H1 (cell line): ENCODE measurements at regions not wholly inside any gene's neighbourhood (a gene's known extent, or its start where the extent isn't known, plus 50 kb on each side); places are given as distances from the start of the nearest gene placed in this dataset.

Experiments
- CTCF ChIA-PET: fragments of 300-600 bp; sonication (Branson Sonifier 250); formaldehyde crosslinking; loops from one replicate; lab custom pipeline; 2021; ENCODE audit not compliant: partially characterized antibody; lab: Charles Lee
- POLR2A ChIA-PET: fragments of 300-600 bp; sonication (Branson Sonifier 250); formaldehyde crosslinking; loops from one replicate; lab custom pipeline; 2021; ENCODE audit warnings: inconsistent platforms; ENCODE audit not compliant: partially characterized antibody; lab: Charles Lee
- DNase-seq, 2 experiments: peaks; one replicate each; pipeline versions ENCODE4 v3.0.0 to v3.0.0-alpha.2; 2010 to 2022; ENCODE audit warnings: low spot score in 2 of 2, low read depth in 1 of 2, mixed read lengths in 1 of 2
- FAIRE-seq: peaks from 2 replicates; lab custom pipeline; 2011; peaks lifted over from hg19 to GRCh38; lab: Jason Lieb, UNC
- H2AFZ ChIP-seq: 2 replicates; pipeline ENCODE4 v1.8.1; 2012; ENCODE audit warnings: low read length, inconsistent platforms
- H2AK5ac ChIP-seq: 2 replicates; pipeline ENCODE4 v1.6.1; 2013; ENCODE audit warnings: low read depth, low read length
- H2BK120ac ChIP-seq: replicated peaks from 2 replicates; pipeline ENCODE3; 2013; ENCODE audit warnings: low read depth, low read length, inconsistent platforms
- H2BK12ac ChIP-seq: 2 replicates; pipeline ENCODE4 v1.6.1; 2013; ENCODE audit warnings: low read depth, low read length
- H2BK15ac ChIP-seq: 2 replicates; pipeline ENCODE4 v1.6.1; 2013; ENCODE audit warnings: low read length
- H2BK20ac ChIP-seq: 2 replicates; pipeline ENCODE4 v1.6.1; 2013; ENCODE audit warnings: low read length
- H2BK5ac ChIP-seq: 2 replicates; pipeline ENCODE4 v1.6.1; 2013; ENCODE audit warnings: low read depth, low read length
- H3K14ac ChIP-seq: 2 replicates; pipeline ENCODE4 v1.6.1; 2013; ENCODE audit warnings: inconsistent platforms; ENCODE audit not compliant: insufficient read length
- H3K18ac ChIP-seq: 2 replicates; pipeline ENCODE4 v1.6.1; 2013; ENCODE audit warnings: low read length; ENCODE audit errors: extremely low read depth
- H3K23ac ChIP-seq: 2 replicates; pipeline ENCODE4 v1.6.1; 2013; ENCODE audit warnings: inconsistent platforms; ENCODE audit not compliant: insufficient read length
- H3K23me2 ChIP-seq: 2 replicates; pipeline ENCODE4 v1.6.1; 2013; ENCODE audit warnings: low read depth, low read length
- H3K27ac ChIP-seq: 2 replicates; pipeline ENCODE4 v1.6.1; 2011; ENCODE audit warnings: low read depth, low read length, inconsistent platforms
- H3K27me3 ChIP-seq, 4 experiments: replicated peaks in 1 of 4; 1 replicate in 1 of 4; 2 replicates in 3 of 4; pipeline versions ENCODE4 v1.6.1 to v1.8.1; 2011 to 2013; ENCODE audit warnings: low read length in 3 of 4, mild to moderate bottlenecking in 3 of 4, inconsistent platforms in 2 of 4, mixed read lengths in 2 of 4, moderate library complexity in 1 of 4; ENCODE audit not compliant: control insufficient read depth in 3 of 4, insufficient read depth in 3 of 4; ENCODE audit errors: extremely low read depth in 1 of 4
- H3K36me3 ChIP-seq, 4 experiments: 2 replicates each; pipeline versions ENCODE4 v1.6.1 to v1.8.1; 2011 to 2013; ENCODE audit warnings: mild to moderate bottlenecking in 4 of 4, low read length in 3 of 4, moderate library complexity in 2 of 4, control low read depth in 1 of 4, inconsistent platforms in 1 of 4; ENCODE audit not compliant: insufficient read depth in 4 of 4, control insufficient read depth in 2 of 4
- H3K4ac ChIP-seq: replicated peaks from 2 replicates; pipeline ENCODE3; 2013; ENCODE audit warnings: low read length, low read depth, mixed read lengths, inconsistent platforms; ENCODE audit not compliant: insufficient read length
- H3K4me1 ChIP-seq, 4 experiments: replicated peaks in 1 of 4; 1 replicate in 1 of 4; 2 replicates in 3 of 4; pipeline versions ENCODE4 v1.6.1 to v1.8.1; 2011 to 2013; ENCODE audit warnings: low read length in 3 of 4, inconsistent platforms in 2 of 4, mixed read lengths in 1 of 4; ENCODE audit not compliant: insufficient read depth in 4 of 4, control insufficient read depth in 3 of 4
- H3K4me2 ChIP-seq, 2 experiments: 2 replicates each; pipeline versions ENCODE4 v1.6.1 to v1.8.1; 2011 to 2013; ENCODE audit warnings: low read depth in 2 of 2, low read length in 2 of 2, control low read depth in 1 of 2, inconsistent platforms in 1 of 2, mild to moderate bottlenecking in 1 of 2; ENCODE audit not compliant: insufficient read depth in 1 of 2
- H3K4me3 ChIP-seq, 4 experiments: fragments of 200-600, 300-600 bp in 1 of 4; sonication (generic), shearing (Covaris generic), sonication (Bioruptor Twin) in 1 of 4; 2 replicates each; pipeline versions ENCODE4 v1.5.1 to v1.8.1; 2011 to 2016; ENCODE audit warnings: low read length in 4 of 4, low read depth in 3 of 4, control low read depth in 2 of 4, inconsistent platforms in 2 of 4, mild to moderate bottlenecking in 2 of 4, mixed read lengths in 1 of 4, moderate library complexity in 1 of 4; ENCODE audit not compliant: insufficient read depth in 2 of 4; ENCODE audit errors: extremely low read depth in 1 of 4
- H3K56ac ChIP-seq: replicated peaks from 2 replicates; pipeline ENCODE3; 2013; ENCODE audit warnings: low read depth, mild to moderate bottlenecking, mixed read lengths, low read length, inconsistent platforms; ENCODE audit not compliant: insufficient read length
- H3K79me1 ChIP-seq: 2 replicates; pipeline ENCODE4 v1.6.1; 2013; ENCODE audit warnings: low read depth, low read length, control low read depth
- H3K79me2 ChIP-seq, 2 experiments: 2 replicates each; pipeline versions ENCODE4 v1.6.1 to v1.8.1; 2012 to 2013; ENCODE audit warnings: low read length in 2 of 2, mild to moderate bottlenecking in 2 of 2, inconsistent platforms in 1 of 2; ENCODE audit not compliant: insufficient read depth in 2 of 2, control insufficient read depth in 1 of 2
- H3K9ac ChIP-seq, 4 experiments: replicated peaks in 1 of 4; 1 replicate in 1 of 4; 2 replicates in 3 of 4; pipeline versions ENCODE4 v1.6.1 to v1.8.1; 2011 to 2013; ENCODE audit warnings: low read depth in 3 of 4, low read length in 3 of 4, control low read depth in 2 of 4, mild to moderate bottlenecking in 2 of 4, moderate library complexity in 2 of 4, inconsistent platforms in 1 of 4; ENCODE audit errors: extremely low read depth in 1 of 4
- H3K9me3 ChIP-seq, 2 experiments: 2 replicates each; pipeline versions ENCODE4 v1.6.1 to v1.8.1; 2012 to 2013; ENCODE audit warnings: mild to moderate bottlenecking in 2 of 2, moderate library complexity in 2 of 2, control low read depth in 1 of 2, inconsistent platforms in 1 of 2, low read depth in 1 of 2, low read length in 1 of 2, mixed read lengths in 1 of 2; ENCODE audit not compliant: insufficient read depth in 2 of 2
- H4K20me1 ChIP-seq, 2 experiments: replicated peaks in 1 of 2; 2 replicates each; pipeline versions ENCODE3 to v1.8.1; 2011 to 2013; ENCODE audit warnings: inconsistent platforms in 2 of 2, low read length in 2 of 2, mild to moderate bottlenecking in 1 of 2; ENCODE audit not compliant: insufficient read depth in 2 of 2, control insufficient read depth in 1 of 2
- H4K5ac ChIP-seq: 2 replicates; pipeline ENCODE4 v1.6.1; 2013; ENCODE audit warnings: low read length, low read depth, mixed read lengths, inconsistent platforms; ENCODE audit not compliant: insufficient read length
- H4K8ac ChIP-seq: 2 replicates; pipeline ENCODE4 v1.8.0; 2013; ENCODE audit warnings: mild to moderate bottlenecking, moderate library complexity, low read length, inconsistent platforms; ENCODE audit not compliant: insufficient read depth; ENCODE audit errors: extremely low read depth
- H4K91ac ChIP-seq: replicated peaks from 2 replicates; pipeline ENCODE3; 2013; ENCODE audit warnings: low read length, mixed read lengths, inconsistent platforms; ENCODE audit not compliant: insufficient read length
- SIN3A ChIP-seq, 2 experiments: IDR thresholded peaks in 1 of 2; conservative IDR thresholded peaks in 1 of 2; 2 replicates each; pipeline ENCODE4 v1.6.1; 2011 to 2012; ENCODE audit warnings: low read length in 2 of 2, improper control_type of control experiment in 1 of 2, low read depth in 1 of 2, mild to moderate bottlenecking in 1 of 2
- WGBS, 2 experiments: shearing (Covaris generic) in 1 of 2; methylation state at CpG; one replicate each; pipeline versions ENCODE4 v1.1.6 to v1.1.7; 2013 to 2015; ENCODE audit warnings: low lambda C conversion rate in 2 of 2, mixed read lengths in 2 of 2, inconsistent platforms in 1 of 2, low coverage in 1 of 2, missing lambda C conversion rate in 1 of 2; ENCODE audit not compliant: insufficient replicate concordance in 2 of 2, insufficient coverage in 1 of 2, insufficient read length in 1 of 2; ENCODE audit errors: extremely low coverage in 1 of 2, missing lambda C conversion rate in 1 of 2; 5-methylcytosine and 5-hydroxymethylcytosine counted together

DNA sequence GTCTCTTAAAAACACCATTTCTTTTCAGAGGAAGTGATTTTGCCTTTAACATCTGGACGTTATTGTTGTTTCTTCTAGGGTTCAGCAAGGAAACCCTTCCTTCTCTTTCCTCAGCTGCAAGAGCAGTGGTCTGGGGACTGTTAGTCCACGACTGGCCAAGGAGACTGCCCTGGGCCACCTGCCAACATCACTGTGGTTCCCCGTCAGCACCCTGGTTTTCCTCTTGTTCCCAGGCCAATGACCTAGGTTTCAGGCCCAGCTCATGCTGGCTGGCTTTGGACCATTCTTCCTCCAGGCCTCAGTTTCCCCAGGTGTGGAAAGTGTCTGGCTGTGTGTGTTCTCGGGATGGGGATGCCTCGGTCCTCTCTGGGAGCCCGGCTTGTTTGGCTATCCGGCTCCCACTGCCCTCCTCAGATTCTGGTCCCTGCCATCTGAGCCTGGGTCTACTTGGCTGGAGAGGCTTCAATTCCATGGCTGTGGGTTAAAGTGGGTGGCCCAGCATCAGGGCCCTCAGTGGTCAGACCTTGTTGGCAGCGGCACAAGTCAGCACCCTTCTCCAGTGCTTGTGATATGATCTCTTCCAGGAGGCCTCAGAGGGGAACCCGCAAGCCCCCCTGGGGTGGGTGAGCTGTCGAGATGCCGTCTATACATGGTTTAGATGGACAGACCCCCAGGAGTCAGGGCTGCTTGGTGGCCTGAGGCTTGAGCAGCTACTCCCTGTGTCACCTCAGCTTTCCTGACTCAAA is 234.3 kb upstream of the HS6ST1 start:
- no peak overlapping the region for H3K14ac ChIP-seq
- DNase-seq (no peak), FAIRE-seq (no peak)
- H3K18ac ChIP-seq = no peak overlapping the region
- H2BK20ac ChIP-seq = no peak overlapping the region
- no peak overlapping the region for H3K4me2 ChIP-seq
- ChIA-PET CTCF (interaction anchor here (1.5 kb wide), 1 partner anchor 10 kb away, joined by 3 read pairs; no protein-coding TSS in a partner anchor), POLR2A (no interaction called here)
- H2AFZ ChIP-seq = no peak overlapping the region
- H3K9ac ChIP-seq = no peak overlapping the region
- peak overlapping the region; percentile 94; the same call in 1 of the 2 replicates for H2BK12ac ChIP-seq
- no peak overlapping the region for H2BK15ac ChIP-seq
- H2BK120ac ChIP-seq = no peak overlapping the region
- H3K36me3 ChIP-seq = no peaks in the 10 kb centered on the region
- H3K23me2 ChIP-seq = no peaks in the 10 kb centered on the region
- H2BK5ac ChIP-seq = no peak overlapping the region
- no peak overlapping the region for H3K4ac ChIP-seq
- no peak overlapping the region for H2AK5ac ChIP-seq
- no peak overlapping the region for H4K5ac ChIP-seq
- H3K23ac ChIP-seq = no peak overlapping the region
- peaks cover 0 to 8% (median 0%) of the 10 kb centered on the region in 4 experiments; a peak in 2 of 7 replicates for H3K4me1 ChIP-seq
- H4K8ac ChIP-seq = no peak overlapping the region
- no peaks in the 10 kb centered on the region; a peak in 2 of 4 replicates for H3K9me3 ChIP-seq
- H3K27me3 ChIP-seq = no peaks in the 10 kb centered on the region
- WGBS, 2 experiments = 97% methylated on average over 10 of the region's 11 CpGs; no CpG with 5 or more reads in 1 of the 2 experiments
- H3K4me3 ChIP-seq = no peak overlapping the region
- H3K56ac ChIP-seq = no peak overlapping the region
- H3K79me2 ChIP-seq = no peaks in the 10 kb centered on the region
- no peaks in the 10 kb centered on the region for H3K79me1 ChIP-seq
- H3K27ac ChIP-seq = no peak overlapping the region
- no peaks in the 10 kb centered on the region for H4K20me1 ChIP-seq
- H4K91ac ChIP-seq = no peak overlapping the region
- TF ChIP-seq SIN3A (conservative IDR thresholded peaks at IDR 0.05 in 1 of 2, IDR thresholded peaks at IDR 0.05 in 1 of 2; ENCODE audit: low read depth in 1 of 2, low read length in 2 of 2) = no peak
